ENCODE measurements at regions not wholly inside any gene's neighbourhood (a gene's known extent, or its start where the extent isn't known, plus 50 kb on each side); places are given as distances from the start of the nearest gene placed in this dataset.

DNA sequence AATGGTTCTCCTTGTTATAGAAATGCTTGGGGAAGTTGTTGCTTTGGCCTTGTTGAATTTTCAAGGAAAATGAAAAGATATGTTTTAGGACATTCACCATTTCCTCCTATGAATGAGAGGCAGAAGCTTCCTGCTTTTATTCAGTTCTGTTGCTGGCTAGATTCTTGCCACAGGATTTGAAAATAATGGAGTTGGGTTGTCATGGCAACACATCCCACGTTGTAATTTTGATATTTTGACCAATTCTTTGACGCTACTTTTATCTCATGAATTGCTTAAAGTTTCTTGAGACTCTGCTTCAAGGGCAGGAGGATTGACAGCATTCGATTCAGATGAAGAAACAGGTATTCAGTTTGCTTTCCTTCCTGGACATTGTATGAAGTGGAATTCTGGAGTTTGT, 331.5 kb downstream of the PRDM2 start:
- in situ Hi-C loops (cut with MboI; ENCODE audit: low sequenced_read_pairs), result no loop called here

DNA sequence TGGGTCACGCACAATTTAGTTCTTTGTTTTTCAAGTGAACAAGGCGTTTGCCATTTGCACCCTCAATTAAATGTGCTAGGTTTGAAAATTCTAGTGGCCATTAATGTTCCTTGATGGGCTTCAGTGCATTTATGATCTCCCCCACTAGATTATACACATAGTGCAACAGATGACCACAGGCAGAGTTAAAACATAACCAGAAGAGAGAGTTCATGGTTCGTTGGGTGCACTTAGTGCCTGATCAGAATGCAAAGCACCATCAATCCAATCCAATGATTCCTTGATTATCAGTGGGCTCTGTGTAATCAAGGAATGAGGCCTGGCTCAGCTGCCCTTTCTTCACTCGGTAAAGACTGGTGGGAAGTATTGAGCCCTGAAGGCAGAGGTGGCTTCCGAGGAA, 334.5 kb downstream of the PRDM2 start:
- in situ Hi-C loops (cut with MboI; ENCODE audit: low sequenced_read_pairs), result no loop called here

DNA sequence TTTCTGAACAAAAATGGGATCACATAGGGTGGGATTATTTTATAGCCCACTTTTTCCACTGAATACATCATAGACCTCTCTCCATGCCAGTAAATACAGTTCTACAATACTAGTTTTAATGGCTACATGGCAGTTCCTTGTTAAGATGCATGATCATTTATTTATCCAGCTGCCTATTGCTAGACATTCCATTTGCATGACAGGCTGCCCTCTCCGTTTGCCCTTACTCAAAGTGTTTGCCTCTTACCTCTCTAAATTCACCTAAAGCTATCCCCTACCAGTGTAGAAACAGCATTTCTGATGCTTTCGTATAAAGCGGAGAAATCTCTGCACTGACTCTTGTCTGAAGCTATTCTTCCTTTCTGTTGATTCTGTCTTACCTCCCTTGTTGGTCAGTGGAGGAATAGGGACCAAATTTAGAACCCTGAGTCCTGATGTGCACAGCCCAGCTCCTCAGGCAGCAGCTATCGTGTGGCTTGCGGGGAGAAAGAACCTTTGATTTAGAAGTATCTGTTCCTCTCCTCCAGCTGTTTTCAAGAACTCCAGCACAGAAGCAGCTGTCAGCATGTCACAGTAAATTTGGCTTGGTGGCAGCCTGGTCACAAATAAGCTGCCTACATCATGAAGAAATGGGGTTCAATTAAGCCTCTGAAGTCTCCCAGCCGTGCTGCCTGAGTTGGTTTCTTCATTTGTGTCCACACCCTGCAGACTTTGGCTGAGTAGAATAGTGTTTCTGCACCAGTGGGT, 337.3 kb downstream of the PRDM2 start:
- in situ Hi-C loops (cut with MboI; ENCODE audit: low sequenced_read_pairs), result no loop called here

DNA sequence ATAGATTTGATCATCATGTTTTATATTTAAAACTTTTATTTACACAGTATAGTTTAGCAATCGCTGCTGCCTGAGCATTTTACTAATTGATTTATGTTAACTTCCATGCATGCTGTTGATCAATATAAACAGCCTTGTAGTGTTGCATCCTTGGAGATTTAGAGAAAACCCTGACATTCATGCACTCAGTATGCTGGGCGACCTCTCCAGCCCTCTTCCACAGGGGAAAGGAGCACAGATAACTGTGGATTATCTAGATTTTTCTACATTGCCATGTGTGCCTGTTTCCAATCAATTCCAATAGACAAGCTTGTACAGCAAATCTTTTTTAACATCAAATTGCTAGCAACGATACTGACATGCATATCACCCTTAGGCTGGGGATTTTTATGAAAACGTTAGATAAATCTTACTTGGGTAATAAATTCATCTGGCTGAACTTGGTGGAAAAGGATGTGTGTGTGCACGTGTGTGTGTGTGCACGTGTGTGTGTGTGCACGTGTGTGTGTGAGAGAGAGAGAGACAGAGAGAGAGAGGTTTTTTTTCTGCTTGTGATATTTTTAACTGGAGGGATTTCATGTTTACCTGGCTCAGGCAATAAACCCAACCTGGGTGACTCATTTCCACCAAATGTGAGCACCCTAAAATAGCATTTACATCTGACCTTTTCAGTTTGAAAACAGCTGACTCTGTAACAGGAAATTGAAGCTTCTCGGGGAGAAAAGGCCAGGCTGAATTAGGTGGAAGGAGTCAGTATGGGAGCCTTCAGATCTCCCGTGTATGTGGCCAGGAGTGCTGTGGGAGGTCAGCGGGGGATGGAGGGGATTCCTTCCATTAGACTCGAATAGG, 339.8 kb downstream of the PRDM2 start:
- in situ Hi-C loops (cut with MboI; ENCODE audit: low sequenced_read_pairs), result no loop called here

DNA sequence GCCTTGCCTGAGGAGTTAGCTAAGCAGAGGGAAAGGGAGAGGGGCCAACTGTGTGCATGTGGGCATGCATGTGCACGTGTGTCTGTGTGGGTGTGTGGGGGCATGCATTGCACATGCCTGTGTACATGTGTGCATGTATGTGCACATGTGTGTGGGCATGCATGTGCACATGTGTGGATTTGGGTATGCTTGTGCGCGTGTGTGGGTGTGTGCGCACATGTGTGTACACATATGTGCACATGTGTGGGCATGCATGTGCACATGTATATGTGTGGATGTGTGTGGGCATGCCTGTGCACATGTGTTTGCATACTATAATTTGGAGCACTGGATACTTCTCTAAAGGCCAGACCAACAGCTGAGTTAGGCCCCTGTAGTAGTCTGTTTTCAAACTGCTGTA, 350.0 kb downstream of the PRDM2 start:
- in situ Hi-C loops (cut with MboI; ENCODE audit: low sequenced_read_pairs), result no loop called here

DNA sequence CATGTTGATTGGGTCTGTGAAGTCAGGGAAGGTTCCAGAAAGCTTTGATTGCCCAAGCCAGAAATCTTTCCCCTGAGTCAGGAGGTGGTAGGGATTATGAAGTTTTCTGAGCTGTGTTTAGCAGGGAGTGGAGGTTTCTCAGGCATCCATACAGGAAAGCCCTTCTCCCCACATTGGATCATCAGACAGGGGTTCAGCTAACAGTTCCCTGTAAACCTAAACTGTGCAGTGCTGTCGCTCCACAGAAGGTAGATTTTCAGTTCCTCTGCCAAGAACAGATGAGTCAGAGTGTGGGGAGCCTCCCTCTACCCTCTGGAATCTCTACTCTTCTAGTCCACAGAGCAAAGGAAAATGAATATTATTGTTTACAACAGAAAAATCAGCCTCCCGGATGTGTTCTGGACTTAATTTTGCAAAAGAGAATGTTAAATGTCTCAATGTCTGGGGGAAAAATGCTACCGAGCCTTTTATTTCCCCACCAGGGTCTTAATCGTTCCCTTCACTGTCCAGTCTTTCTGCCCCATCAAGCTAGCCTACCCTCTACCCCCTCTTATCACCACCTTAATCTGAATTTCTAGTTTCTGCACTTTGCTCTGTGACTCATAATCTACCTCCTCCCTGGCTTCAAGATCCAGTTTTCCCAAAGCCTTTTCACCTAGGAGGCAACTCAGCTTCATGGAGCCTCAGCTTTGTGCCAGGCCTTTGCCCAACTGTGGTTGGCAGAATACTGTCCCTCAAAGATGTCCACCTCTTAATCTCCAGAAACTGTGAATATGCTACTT, 355.6 kb downstream of the PRDM2 start:
- in situ Hi-C loops (cut with MboI; ENCODE audit: low sequenced_read_pairs), result no loop called here

DNA sequence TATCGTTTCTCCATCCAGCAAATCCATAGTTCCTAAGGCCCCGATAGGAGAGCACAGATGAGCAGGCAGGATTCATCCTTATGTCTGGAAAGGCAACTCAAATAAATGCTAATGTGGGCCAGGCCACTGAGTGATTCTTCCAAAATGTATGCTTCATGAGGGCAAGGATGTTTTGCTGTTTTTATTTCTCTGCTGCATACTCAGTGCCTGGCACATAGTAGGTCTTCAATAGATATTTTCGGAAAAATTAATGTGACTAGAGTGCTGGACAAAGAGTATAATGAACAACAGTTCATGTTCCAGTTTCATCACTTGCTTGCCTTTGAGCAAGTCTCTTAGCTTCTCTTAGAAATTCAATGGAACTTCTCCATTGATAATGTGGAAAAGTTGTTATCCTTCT, 357.7 kb downstream of the PRDM2 start:
- in situ Hi-C loops (cut with MboI; ENCODE audit: low sequenced_read_pairs), result no loop called here

DNA sequence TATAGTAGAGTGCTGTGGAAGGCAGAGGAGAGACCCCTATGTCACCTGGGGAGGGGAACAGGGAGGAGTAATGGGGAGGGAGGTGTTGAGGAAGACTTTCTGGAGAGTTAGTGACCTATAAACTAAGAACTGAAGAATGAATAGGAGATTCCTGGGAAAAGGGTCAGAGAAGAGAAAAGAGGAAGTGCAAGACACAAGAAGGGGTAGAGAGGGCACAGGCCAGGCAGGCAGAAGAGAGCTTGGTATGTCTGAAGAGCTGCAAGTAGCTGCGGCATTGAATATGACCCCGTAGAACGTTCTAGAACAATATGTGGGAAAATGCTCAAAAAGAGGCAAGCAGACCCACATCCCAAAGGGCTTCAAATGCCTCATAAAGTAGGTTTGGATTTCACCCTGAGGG, 361.2 kb downstream of the PRDM2 start:
- in situ Hi-C loops (cut with MboI; ENCODE audit: low sequenced_read_pairs), result no loop called here

DNA sequence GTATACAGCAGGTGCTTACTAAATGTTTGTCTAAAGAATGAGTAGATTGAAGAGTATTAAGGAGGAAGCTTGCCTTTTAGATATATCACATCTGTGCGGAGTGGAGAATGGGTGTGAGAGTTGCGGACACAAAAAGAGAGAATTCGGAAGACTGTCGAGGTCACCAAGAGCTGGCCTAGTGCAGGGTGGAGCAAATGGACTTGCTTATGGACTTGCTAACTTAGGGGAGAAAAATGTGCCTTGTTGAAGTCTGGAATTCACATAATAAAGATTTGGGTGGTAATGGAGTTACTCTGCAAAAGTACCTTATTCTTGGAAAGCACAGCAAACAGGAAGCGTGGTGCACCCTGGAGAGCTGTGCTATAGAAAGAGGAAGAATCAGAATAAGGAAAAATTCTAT, 361.7 kb downstream of the PRDM2 start:
- in situ Hi-C loops (cut with MboI; ENCODE audit: low sequenced_read_pairs), result no loop called here

DNA sequence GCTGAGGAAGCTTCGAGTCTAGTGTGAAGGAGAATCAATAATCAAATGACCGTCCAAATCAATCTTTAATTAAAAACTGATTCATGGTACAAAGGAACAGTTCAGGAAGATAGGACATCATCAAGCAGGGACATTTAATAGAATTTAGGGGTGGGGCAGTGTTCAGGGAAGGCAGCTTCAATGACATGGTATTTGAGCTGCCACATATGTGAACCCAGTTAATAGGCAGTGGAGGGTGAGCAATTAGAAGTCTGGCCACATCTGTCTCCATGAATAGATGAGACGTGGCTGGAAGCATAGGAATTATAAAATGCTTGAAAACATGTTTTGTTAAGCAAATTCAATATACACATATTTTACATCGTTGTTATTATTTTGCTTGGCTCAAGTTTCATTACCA, 362.7 kb downstream of the PRDM2 start:
- in situ Hi-C loops (cut with MboI; ENCODE audit: low sequenced_read_pairs), result no loop called here

DNA sequence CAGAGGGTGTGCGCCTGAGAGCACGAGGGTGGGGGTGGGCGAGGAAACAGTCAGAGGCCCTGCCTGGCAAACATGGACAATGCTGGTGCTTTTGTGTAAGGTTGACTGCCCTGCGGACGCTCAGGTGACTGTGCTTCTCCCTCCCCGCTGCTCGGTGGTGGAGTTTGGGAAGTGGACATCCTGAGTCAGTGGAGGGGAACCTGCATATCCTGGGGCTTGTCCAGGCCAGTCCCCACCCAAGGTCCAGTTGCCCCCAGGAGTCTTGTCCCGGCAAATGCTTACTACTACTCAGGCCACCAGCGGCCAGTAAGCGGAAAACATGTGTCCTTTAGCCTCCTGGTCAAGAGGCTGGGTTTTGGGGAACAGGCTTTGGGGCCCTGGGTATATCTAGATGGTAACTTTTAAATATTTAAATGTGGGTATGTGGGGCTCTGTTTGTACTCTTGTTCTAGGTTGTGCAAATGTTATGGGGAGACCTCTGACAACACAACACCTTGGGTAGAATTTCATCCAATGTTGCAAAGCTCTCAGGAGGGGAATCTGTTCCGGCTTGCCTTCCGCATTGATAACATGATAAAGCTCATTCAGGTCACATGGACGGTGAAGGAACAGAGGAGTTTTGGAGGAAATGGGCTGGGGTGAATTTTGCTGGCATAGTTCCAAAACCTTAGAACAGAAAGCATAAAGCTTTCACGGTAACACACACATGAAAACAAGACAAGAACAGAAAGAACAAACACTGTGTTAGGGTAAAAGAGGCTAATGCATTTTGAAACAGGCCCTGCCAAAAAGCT, 364.9 kb downstream of the PRDM2 start:
- in situ Hi-C loops (cut with MboI; ENCODE audit: low sequenced_read_pairs), result no loop called here

DNA sequence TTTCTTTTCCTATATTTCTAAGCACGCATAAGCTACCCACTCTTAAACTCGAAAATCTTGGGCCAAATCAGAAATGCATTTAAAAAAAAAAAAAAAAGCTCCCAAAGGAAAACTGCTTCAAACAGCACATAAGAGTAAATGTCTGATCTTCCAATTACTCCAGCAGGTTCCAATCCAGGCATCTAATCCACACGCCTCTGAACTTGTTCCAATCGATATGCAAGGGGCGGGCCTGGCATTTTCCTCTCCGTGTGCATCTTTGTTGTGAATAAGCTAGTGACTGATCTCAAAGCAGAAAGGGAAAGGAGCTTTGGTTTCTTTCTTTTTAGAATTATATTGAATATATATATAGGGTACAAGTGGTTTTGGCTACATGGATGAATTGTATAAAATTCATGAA, 365.5 kb downstream of the PRDM2 start:
- in situ Hi-C loops (cut with MboI; ENCODE audit: low sequenced_read_pairs), result no loop called here

DNA sequence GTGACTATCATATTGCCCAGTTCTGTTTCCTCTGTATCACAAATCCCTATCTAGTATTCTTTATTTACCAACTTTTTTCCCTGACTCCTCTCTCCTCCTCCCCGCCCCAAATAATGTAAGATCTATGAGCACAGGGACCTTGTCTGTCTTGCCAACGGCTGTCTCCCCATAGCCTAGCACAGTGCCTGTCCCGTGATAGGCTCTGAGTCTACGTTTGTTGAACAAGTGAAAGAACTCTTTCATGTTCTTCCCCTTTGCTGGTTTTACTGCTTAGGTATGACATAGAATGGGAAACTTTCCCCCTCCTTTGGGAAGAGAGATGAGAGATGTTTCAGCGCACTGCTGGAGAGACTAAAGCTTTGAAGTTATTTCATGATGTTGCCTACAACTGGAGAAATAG, 367.0 kb downstream of the PRDM2 start:
- in situ Hi-C loops (cut with MboI; ENCODE audit: low sequenced_read_pairs), result no loop called here

DNA sequence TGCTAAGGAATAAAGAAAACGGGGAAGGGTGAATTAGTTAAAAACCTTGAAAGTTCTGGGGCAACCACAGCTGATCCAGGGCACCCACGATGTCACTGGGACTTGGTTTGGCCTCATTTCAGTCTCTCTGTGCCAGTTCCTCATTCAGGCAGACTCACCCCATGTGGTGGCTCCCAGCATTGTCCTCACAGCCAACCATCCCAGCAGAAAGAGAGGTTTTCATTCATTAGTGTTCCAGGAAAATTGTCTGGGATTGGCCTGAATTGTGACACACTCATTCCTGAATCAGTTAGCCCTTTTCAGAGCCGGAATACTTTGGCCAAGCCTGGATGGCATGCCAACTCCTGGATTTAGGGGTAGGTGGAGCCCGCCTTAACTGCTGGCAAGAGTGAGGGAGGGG, 367.7 kb downstream of the PRDM2 start:
- in situ Hi-C loops (cut with MboI; ENCODE audit: low sequenced_read_pairs), result no loop called here

DNA sequence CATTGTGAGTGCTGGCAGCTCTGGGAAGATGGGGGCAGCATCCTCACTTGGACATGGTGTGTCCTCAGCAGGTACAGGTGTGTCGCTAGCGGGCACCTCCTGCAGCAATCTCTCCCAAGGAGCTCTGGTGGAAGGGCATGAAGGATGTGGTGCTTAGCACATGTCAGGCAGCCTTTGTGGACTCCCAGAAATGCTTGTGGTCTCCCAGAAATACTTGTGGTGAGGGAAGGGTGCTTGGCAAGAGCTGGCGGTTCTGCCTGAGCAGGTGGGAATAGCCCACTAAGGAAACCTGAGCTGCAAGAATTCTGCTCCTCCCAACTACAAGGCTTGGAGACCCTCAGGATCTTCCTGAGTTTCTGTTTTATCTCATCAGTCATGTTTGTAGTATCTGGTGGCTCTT, 371.6 kb downstream of the PRDM2 start:
- in situ Hi-C loops (cut with MboI; ENCODE audit: low sequenced_read_pairs), result no loop called here

DNA sequence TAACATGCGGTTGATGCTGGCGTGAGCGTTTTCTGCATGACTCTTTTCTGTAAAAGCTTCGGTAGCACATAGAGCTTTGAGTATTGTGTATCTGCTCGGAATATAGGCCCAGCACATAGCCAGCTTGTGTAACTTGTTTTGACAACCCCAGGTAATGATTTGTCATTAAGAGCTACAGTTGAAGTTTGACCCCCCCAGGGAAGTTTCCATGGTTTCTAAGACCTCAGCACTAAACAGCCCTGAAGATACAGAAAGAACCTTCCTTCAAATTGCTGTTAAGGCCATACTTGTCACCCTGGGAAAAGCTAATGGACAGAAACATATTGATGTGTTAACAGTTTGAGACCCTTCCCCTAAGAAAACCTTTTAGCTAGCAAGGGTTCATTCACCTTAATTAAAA, 380.7 kb downstream of the PRDM2 start:
- in situ Hi-C loops (cut with MboI; ENCODE audit: low sequenced_read_pairs), result no loop called here

DNA sequence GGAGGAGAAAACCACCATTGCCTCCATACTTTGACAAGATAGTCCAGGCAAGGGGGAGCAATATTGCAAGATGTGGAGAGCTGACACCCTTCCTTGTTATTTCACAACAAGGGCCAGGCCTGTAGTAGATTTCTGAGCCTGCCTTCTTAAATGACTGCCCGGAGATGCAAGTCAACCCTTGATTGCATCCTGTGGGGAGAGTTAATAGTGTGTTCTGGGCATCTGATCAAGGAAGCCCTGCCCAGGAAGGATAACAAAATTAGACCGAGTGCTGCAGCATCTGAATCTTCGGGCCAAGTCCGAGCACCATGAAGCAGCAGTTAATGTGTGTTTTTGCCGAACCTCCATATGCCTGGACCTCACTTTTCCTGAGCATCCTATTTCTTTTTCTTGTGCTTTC, 382.3 kb downstream of the PRDM2 start:
- in situ Hi-C loops (cut with MboI; ENCODE audit: low sequenced_read_pairs), result no loop called here

DNA sequence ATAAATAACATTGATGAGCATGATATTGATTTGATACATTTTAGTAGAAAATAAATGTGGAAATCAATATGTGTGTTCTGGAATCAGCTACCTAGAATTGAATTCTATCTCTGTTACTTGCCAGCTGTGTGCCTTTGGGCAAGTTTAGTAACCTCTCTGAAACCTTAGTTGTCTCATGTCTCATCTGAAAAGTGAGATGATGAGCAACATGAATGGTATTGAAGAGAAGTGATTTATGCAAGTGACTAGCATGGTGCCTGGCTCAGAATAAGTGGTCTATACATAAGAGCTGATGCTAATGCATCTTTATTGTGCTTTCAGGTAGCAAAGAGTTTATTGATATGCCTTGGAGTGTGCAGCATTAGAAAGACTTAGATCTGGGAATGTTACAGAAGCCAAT, 383.3 kb downstream of the PRDM2 start:
- in situ Hi-C loops (cut with MboI; ENCODE audit: low sequenced_read_pairs), result no loop called here

DNA sequence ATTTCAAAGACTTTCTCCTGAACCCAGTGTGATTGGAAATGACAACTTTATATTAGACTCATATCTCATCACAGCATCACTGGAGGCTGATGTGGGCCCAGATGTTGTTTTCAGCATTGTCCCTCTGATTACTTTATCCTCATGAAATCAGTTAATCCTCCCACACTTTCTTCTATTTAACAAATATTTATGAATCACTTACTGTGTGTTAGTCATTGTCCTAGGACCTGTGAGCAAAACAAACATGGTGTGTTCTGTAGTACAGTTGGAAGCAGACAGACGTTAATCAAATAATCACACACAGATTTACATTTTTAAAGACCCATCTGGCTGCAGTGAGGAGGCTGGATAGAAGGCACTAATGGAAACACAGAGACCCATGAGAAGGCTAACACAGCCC, 383.7 kb downstream of the PRDM2 start:
- in situ Hi-C loops (cut with MboI; ENCODE audit: low sequenced_read_pairs), result no loop called here

DNA sequence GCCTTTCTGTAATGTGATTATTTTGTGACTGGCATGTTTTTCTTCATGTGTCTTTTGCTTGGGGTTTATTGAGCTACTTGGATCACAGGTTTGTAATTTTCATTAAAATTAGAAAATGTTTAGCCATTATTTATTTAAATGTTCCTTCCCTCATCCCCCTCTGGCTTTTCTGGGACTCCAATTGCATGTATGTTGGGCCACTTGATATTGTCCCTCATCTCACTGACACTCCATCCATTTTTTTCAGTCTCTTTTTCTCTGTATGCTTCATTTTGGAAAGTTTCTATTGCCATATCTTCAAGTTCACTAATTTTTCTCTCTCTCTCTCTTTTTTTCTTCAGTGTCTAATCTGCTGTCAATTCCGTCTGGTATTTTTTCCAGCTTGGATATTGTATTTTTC, 390.1 kb downstream of the PRDM2 start:
- in situ Hi-C loops (cut with MboI; ENCODE audit: low sequenced_read_pairs), result no loop called here

DNA sequence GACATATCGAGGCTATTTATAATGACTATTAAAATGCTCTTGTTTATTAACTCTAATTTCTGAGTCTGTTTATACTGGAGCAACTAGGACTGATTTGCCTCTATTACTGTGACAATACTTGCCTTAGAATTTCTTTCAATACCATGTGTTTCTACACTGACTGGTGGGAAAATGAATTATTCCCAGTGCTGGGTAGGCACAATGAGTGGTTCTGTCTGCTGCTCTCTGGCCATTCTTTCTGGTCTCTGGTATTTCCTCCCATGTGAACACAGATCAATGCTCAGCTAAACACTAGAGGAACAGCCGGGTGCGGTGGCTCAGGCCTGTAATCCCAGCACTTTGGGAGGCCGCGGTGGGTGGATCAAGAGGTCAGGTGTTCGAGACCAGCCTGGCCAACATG, 390.5 kb downstream of the PRDM2 start:
- in situ Hi-C loops (cut with MboI; ENCODE audit: low sequenced_read_pairs), result no loop called here
